Fibroblast of the aortic adventitia (primary cell): ENCODE measurements at regions not wholly inside any gene's neighbourhood (a gene's known extent, or its start where the extent isn't known, plus 50 kb on each side); places are given as distances from the start of the nearest gene placed in this dataset.

Experiments
- DNase-seq: peaks from one replicate; pipeline ENCODE4 v3.0.0-alpha.2; 2010; ENCODE audit warnings: low read depth
- H3K4me3 ChIP-seq: 2 replicates; pipeline ENCODE4 v1.5.1; 2011; ENCODE audit warnings: low read depth, mild to moderate bottlenecking, control low read depth, low read length, moderate library complexity
- TF ChIP-seq, protein P1 (sequence below): IDR thresholded peaks from 2 replicates; pipeline ENCODE4 v1.5.1; 2011; ENCODE audit warnings: mild to moderate bottlenecking, low read length, control low read depth, inconsistent platforms; ENCODE audit not compliant: insufficient read depth

DNA sequence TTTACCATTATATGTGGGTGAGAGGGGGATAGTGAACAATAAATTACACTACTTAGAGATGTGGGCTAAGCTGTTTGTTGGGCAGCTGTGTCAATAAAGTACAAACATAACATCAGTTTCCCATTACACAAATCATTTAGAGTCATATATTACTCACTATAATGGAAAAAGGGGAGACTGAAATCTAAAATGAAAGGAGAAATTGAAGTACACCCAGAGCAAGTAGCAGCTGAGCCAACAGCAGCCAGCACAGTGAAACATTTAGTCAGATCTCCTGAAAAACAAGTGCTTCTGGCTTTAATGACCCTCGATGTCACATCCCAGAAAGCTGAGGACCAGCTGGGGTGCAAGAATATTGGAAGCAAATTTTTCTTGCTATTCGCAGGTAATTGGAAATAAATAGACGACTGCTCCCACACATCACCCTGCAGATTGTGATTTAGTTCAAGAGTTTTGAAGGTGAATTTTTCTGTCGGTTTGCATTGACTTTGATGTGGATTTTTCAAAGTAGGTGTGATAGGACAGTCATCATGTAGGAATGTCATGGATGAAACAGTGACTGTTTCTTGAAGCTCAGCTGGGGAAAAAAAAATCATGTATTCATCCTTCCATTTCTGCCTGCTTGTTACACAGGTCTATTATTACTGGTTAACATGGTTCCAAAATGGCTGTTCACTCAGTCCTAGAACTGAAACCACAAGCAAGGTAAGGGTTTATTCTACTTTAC, 1607.3 kb upstream of the CELF4 start:
- DNase-seq, result no peak
- H3K4me3 ChIP-seq, result no peak overlapping the region
- TF ChIP-seq, protein P1, sequence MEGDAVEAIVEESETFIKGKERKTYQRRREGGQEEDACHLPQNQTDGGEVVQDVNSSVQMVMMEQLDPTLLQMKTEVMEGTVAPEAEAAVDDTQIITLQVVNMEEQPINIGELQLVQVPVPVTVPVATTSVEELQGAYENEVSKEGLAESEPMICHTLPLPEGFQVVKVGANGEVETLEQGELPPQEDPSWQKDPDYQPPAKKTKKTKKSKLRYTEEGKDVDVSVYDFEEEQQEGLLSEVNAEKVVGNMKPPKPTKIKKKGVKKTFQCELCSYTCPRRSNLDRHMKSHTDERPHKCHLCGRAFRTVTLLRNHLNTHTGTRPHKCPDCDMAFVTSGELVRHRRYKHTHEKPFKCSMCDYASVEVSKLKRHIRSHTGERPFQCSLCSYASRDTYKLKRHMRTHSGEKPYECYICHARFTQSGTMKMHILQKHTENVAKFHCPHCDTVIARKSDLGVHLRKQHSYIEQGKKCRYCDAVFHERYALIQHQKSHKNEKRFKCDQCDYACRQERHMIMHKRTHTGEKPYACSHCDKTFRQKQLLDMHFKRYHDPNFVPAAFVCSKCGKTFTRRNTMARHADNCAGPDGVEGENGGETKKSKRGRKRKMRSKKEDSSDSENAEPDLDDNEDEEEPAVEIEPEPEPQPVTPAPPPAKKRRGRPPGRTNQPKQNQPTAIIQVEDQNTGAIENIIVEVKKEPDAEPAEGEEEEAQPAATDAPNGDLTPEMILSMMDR, result no peak

DNA sequence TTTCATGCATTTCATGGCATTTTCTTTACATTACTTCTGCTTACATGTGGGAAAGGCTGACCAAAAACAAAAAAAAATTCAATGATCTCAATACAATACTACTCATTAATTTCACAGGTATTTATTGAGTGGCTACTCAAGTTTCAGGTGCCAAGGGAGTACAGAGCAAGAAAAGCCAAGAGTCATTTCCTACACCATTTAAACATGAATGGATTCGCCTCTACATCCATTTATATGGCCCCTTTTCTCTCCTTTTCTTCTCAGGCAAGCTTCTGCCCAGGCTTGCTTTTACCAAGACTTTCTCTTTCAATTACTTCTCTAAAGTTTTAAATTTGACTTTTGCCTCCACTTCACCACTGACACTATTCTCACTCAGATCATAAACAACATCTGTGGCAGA, 1603.1 kb upstream of the CELF4 start:
- DNase-seq, result no peak
- TF ChIP-seq, protein P1, result no peak

DNA sequence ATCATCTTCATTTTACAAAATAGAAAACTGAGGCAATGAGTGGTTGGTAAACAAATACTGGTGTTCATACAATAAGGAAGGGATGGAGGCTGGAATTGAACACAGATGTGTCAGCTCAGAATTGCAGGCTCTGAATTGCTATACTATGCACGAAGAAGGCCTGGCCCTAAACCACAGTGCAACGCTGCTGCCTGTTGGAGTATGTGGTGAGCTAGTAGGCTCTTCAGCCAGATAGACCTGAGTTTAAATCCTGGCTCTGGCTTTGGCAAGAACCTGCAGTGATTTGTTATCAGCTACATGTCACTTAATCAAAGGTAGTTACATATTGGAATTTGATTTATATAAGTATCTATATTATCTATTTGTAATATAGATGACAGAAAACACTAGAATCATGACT, 1602.4 kb upstream of the CELF4 start:
- no peak for DNase-seq
- no peak overlapping the region for H3K4me3 ChIP-seq
- TF ChIP-seq, protein P1, result no peak

More for the DNA sequence above, 1603.1 kb upstream of the CELF4 start:
- H3K4me3 ChIP-seq, result no peak overlapping the region

DNA sequence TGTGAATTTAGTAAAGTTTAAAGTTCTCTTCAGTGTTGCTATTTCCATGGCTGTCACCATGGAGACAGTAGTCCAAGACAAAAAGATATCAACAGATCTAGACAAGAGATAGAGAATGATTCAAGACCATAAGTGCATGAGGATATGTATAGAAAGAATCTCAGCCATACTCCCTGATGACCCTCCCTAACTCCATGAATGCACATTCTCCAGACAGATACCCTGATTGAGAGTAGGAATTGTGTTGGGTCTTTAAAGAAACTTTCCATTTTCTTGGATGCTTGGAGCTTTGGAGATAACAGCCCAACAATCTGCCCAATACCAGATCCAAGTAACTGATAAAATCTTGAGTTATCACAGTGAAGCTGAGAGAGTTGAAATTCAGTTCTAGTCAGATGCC, 1601.2 kb upstream of the CELF4 start:
- H3K4me3 ChIP-seq, result no peak overlapping the region
- no peak for DNase-seq
- TF ChIP-seq, protein P1, result no peak

DNA sequence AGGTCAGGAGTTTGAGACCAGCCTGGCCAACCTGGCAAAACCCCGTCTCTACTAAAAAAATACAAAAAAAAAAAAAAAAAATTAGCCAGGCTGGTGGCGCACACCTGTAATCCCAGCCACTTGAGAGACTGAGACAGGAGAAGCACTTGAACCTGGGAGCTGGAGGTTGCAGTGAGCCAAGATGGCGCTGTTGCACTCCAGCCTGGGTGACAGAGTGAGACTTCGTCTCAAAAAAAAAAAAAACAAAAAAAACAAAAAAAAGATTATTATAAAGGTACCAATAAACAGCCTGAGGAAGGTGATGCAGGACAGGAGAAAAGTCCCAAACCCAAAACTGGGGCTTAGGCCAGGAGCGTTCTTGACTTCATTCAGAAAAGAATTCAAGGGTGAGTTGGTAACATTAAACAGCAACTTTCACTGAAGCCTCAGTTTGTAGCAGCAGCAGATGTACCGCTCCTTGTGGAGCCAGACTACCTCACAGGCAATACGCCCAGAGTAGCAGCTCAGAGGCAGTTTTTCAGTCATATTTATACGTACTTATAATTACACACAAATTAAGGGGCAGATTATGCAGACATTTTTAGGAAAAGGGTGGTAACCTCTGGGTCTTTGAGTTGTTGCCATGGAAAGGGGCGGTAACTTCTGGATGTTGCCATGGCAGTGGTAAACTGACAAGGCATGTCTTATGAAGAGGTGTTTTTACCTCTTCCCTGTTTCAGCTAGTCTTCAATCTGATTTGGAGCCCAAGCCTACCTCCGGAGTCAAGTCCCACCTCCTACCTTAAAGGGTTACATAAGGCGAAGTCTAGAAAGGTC, 1596.6 kb upstream of the CELF4 start:
- no peak for DNase-seq
- H3K4me3 ChIP-seq, result no peak overlapping the region
- TF ChIP-seq, protein P1, result no peak

DNA sequence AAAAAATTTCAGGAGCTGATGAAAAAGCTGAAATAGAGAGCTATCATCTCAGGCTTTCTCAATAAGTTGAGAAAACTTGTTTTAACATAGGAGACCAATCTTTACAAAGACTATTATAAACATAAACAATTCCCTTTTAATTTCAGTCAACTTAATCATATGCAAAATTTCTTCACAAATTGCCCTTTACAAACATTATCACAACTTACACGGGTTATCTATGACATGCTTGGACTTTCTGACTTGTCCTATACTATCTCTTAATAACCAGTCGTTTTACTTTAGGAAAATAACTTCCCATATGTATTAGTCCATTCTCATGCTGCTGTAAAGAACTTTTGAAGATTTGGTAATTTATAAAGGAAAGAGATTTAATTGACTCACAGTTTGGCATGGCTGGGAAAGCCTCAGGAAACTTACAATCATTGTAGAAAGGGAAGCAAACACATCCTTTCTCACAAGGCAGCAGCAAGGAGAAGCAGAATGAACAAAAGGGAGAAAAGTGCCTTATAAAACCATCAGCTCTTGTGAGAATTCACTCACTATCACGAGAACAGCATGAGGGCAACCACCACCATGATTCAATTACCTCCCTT, 1583.7 kb upstream of the CELF4 start:
- no peak for DNase-seq
- no peak overlapping the region for H3K4me3 ChIP-seq
- TF ChIP-seq, protein P1, result no peak
